Liver (tissue), 3 donors: ENCODE measurements at regions not wholly inside any gene's neighbourhood (a gene's known extent, or its start where the extent isn't known, plus 50 kb on each side); places are given as distances from the start of the nearest gene placed in this dataset.

ENCODE experiments used
- ATF3 ChIP-seq: IDR thresholded peaks from 2 replicates; pipeline ENCODE4 v1.6.1; 2016; ENCODE audit warnings: antibody characterized with exemption
- CTCF ChIP-seq: fragments of 150-350 bp; IDR thresholded peaks from 2 replicates; pipeline ENCODE4 v1.5.1; 2017; ENCODE audit warnings: improper control_type of control experiment, low read depth, low read length; ENCODE audit not compliant: missing input control
- GABPA ChIP-seq, 2 donors: IDR thresholded peaks in 1 of 2; conservative IDR thresholded peaks in 1 of 2; 2 replicates each; pipeline ENCODE4 v1.6.1; 2016; ENCODE audit warnings: antibody characterized with exemption in 2 of 2, mild to moderate bottlenecking in 1 of 2, moderate library complexity in 1 of 2
- HNF4A ChIP-seq, 2 donors: conservative IDR thresholded peaks; 2 replicates each; pipeline ENCODE4 v1.6.1; 2016; ENCODE audit warnings: antibody characterized with exemption in 2 of 2, mild to moderate bottlenecking in 2 of 2
- HNF4G ChIP-seq: IDR thresholded peaks from 2 replicates; pipeline ENCODE4 v1.6.1; 2016; ENCODE audit warnings: antibody characterized with exemption
- JUND ChIP-seq, 2 donors: IDR thresholded peaks; 2 replicates each; pipeline ENCODE4 v1.6.1; 2016; ENCODE audit warnings: antibody characterized with exemption in 2 of 2
- MAX ChIP-seq: IDR thresholded peaks from 2 replicates; pipeline ENCODE4 v1.6.1; 2016; ENCODE audit warnings: antibody characterized with exemption
- RAD21 ChIP-seq, 2 donors: IDR thresholded peaks; 2 replicates each; pipeline ENCODE4 v1.6.1; 2016; ENCODE audit warnings: antibody characterized with exemption in 2 of 2, mild to moderate bottlenecking in 2 of 2
- TAF1 ChIP-seq: conservative IDR thresholded peaks from 2 replicates; pipeline ENCODE4 v1.6.1; 2016; ENCODE audit warnings: antibody characterized with exemption, mild to moderate bottlenecking
- YY1 ChIP-seq: IDR thresholded peaks from 2 replicates; pipeline ENCODE4 v1.6.1; 2016; ENCODE audit warnings: antibody characterized with exemption, mild to moderate bottlenecking
- TF ChIP-seq, protein P1 (sequence below): IDR thresholded peaks from 2 replicates; pipeline ENCODE4 v1.6.1; 2016; ENCODE audit warnings: antibody characterized with exemption, mild to moderate bottlenecking
- donor health status: healthy.
- donor health status: healthy.

- TF ChIP-seq CTCF (no peak), HNF4G (no peak), JUND (IDR thresholded peaks at IDR 0.05) (no peak), MAX (no peak), HNF4A (conservative IDR thresholded peaks at IDR 0.05) (no peak), YY1 (no peak), GABPA (IDR thresholded peaks at IDR 0.05 in 1 of 2, conservative IDR thresholded peaks at IDR 0.05 in 1 of 2) (no peak), TAF1 (no peak), ATF3 (no peak), RAD21 (IDR thresholded peaks at IDR 0.05) (no peak)
- TF ChIP-seq, protein P1, sequence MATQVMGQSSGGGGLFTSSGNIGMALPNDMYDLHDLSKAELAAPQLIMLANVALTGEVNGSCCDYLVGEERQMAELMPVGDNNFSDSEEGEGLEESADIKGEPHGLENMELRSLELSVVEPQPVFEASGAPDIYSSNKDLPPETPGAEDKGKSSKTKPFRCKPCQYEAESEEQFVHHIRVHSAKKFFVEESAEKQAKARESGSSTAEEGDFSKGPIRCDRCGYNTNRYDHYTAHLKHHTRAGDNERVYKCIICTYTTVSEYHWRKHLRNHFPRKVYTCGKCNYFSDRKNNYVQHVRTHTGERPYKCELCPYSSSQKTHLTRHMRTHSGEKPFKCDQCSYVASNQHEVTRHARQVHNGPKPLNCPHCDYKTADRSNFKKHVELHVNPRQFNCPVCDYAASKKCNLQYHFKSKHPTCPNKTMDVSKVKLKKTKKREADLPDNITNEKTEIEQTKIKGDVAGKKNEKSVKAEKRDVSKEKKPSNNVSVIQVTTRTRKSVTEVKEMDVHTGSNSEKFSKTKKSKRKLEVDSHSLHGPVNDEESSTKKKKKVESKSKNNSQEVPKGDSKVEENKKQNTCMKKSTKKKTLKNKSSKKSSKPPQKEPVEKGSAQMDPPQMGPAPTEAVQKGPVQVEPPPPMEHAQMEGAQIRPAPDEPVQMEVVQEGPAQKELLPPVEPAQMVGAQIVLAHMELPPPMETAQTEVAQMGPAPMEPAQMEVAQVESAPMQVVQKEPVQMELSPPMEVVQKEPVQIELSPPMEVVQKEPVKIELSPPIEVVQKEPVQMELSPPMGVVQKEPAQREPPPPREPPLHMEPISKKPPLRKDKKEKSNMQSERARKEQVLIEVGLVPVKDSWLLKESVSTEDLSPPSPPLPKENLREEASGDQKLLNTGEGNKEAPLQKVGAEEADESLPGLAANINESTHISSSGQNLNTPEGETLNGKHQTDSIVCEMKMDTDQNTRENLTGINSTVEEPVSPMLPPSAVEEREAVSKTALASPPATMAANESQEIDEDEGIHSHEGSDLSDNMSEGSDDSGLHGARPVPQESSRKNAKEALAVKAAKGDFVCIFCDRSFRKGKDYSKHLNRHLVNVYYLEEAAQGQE, result no peak
These were observed 108.4 kb upstream of the NPY start for GRCh38 chr7:24175603-24176002.
